ENCODE measurements at regions not wholly inside any gene's neighbourhood (a gene's known extent, or its start where the extent isn't known, plus 50 kb on each side); places are given as distances from the start of the nearest gene placed in this dataset.

GRCh38 chr1:114286960-114287359, 133.3 kb upstream of the SYT6 start:
- WGBS: 96% methylated on average over 3 of the region's 3 CpGs
- Histone ChIP-seq H3K36me3 (ENCODE audit: control insufficient read depth in 2 of 2, insufficient read depth in 2 of 2, low read length in 1 of 2) (no peaks in the 10 kb centered on the region), H3K9me3 (ENCODE audit: control insufficient read depth in 2 of 2, insufficient read depth in 1 of 2, low read length in 1 of 2) (no peaks in the 10 kb centered on the region), H3K4me1 (ENCODE audit: control insufficient read depth in 2 of 2, insufficient read depth in 2 of 2, low read length in 2 of 2) (no peaks in the 10 kb centered on the region), H3K4me3 (ENCODE audit: low read length in 2 of 2) (no peak overlapping the region), H3K27me3 (ENCODE audit: control insufficient read depth in 2 of 2, insufficient read depth in 1 of 2, low read length in 1 of 2) (no peaks in the 10 kb centered on the region), H3K27ac (ENCODE audit: low read depth in 1 of 2, low read length in 1 of 2) (no peak overlapping the region)
- DNase-seq (ENCODE audit: low read depth in 6 of 9, low spot score in 9 of 9): no peak

- H3K36me3 ChIP-seq (ENCODE audit: control insufficient read depth in 2 of 2, insufficient read depth in 2 of 2, low read length in 1 of 2): no peaks in the 10 kb centered on the region
- no peaks in the 10 kb centered on the region for H3K9me3 ChIP-seq (ENCODE audit: control insufficient read depth in 2 of 2, insufficient read depth in 1 of 2, low read length in 1 of 2)
- no peak for DNase-seq (ENCODE audit: low read depth in 6 of 9, low spot score in 9 of 9)
- H3K27me3 ChIP-seq (ENCODE audit: control insufficient read depth in 2 of 2, insufficient read depth in 1 of 2, low read length in 1 of 2): no peaks in the 10 kb centered on the region
- 90% methylated on average over 1 of the region's 1 CpG for WGBS
- H3K27ac ChIP-seq (ENCODE audit: low read depth in 1 of 2, low read length in 1 of 2): no peak overlapping the region
- no peak overlapping the region for H3K4me3 ChIP-seq (ENCODE audit: low read length in 2 of 2)
- no peaks in the 10 kb centered on the region for H3K4me1 ChIP-seq (ENCODE audit: control insufficient read depth in 2 of 2, insufficient read depth in 2 of 2, low read length in 2 of 2)
Measured at GRCh38 chr1:114286179-114286578, 132.5 kb upstream of the SYT6 start.

- no peaks in the 10 kb centered on the region for H3K4me1 ChIP-seq (ENCODE audit: control insufficient read depth in 2 of 2, insufficient read depth in 2 of 2, low read length in 2 of 2)
- 43% methylated on average over 7 of the region's 7 CpGs for WGBS
- H3K9me3 ChIP-seq (ENCODE audit: control insufficient read depth in 2 of 2, insufficient read depth in 1 of 2, low read length in 1 of 2): no peaks in the 10 kb centered on the region
- no peaks in the 10 kb centered on the region for H3K36me3 ChIP-seq (ENCODE audit: control insufficient read depth in 2 of 2, insufficient read depth in 2 of 2, low read length in 1 of 2)
- H3K27ac ChIP-seq (ENCODE audit: low read depth in 1 of 2, low read length in 1 of 2): no peak overlapping the region
- H3K4me3 ChIP-seq (ENCODE audit: low read length in 2 of 2): no peak overlapping the region
- no peaks in the 10 kb centered on the region for H3K27me3 ChIP-seq (ENCODE audit: control insufficient read depth in 2 of 2, insufficient read depth in 1 of 2, low read length in 1 of 2)
- DNase-seq (ENCODE audit: low read depth in 6 of 9, low spot score in 9 of 9): peak; percentile 65 to 92 (median 79)
Measured at GRCh38 chr1:114282751-114283403, 129.2 kb upstream of the SYT6 start.

GRCh38 chr1:114278911-114279310, 125.2 kb upstream of the SYT6 start:
- H3K27ac ChIP-seq (ENCODE audit: low read depth in 1 of 2, low read length in 1 of 2): no peak overlapping the region
- no peaks in the 10 kb centered on the region for H3K36me3 ChIP-seq (ENCODE audit: control insufficient read depth in 2 of 2, insufficient read depth in 2 of 2, low read length in 1 of 2)
- no peaks in the 10 kb centered on the region for H3K9me3 ChIP-seq (ENCODE audit: control insufficient read depth in 2 of 2, insufficient read depth in 1 of 2, low read length in 1 of 2)
- no peak overlapping the region for H3K4me3 ChIP-seq (ENCODE audit: low read length in 2 of 2)
- H3K27me3 ChIP-seq (ENCODE audit: control insufficient read depth in 2 of 2, insufficient read depth in 1 of 2, low read length in 1 of 2): no peaks in the 10 kb centered on the region
- 97% methylated on average over 3 of the region's 3 CpGs for WGBS
- no peaks in the 10 kb centered on the region for H3K4me1 ChIP-seq (ENCODE audit: control insufficient read depth in 2 of 2, insufficient read depth in 2 of 2, low read length in 2 of 2)
- DNase-seq (ENCODE audit: low read depth in 6 of 9, low spot score in 9 of 9): no peak

GRCh38 chr1:114278430-114278829, 124.8 kb upstream of the SYT6 start:
- H3K36me3 ChIP-seq (ENCODE audit: control insufficient read depth in 2 of 2, insufficient read depth in 2 of 2, low read length in 1 of 2): no peaks in the 10 kb centered on the region
- H3K27ac ChIP-seq (ENCODE audit: low read depth in 1 of 2, low read length in 1 of 2): no peak overlapping the region
- DNase-seq (ENCODE audit: low read depth in 6 of 9, low spot score in 9 of 9): no peak
- no peaks in the 10 kb centered on the region for H3K4me1 ChIP-seq (ENCODE audit: control insufficient read depth in 2 of 2, insufficient read depth in 2 of 2, low read length in 2 of 2)
- H3K27me3 ChIP-seq (ENCODE audit: control insufficient read depth in 2 of 2, insufficient read depth in 1 of 2, low read length in 1 of 2): no peaks in the 10 kb centered on the region
- H3K4me3 ChIP-seq (ENCODE audit: low read length in 2 of 2): no peak overlapping the region
- no peaks in the 10 kb centered on the region for H3K9me3 ChIP-seq (ENCODE audit: control insufficient read depth in 2 of 2, insufficient read depth in 1 of 2, low read length in 1 of 2)

GRCh38 chr1:114274621-114275317, 121.1 kb upstream of the SYT6 start:
- H3K9me3 ChIP-seq (ENCODE audit: control insufficient read depth in 2 of 2, insufficient read depth in 1 of 2, low read length in 1 of 2): no peaks in the 10 kb centered on the region
- no peak overlapping the region for H3K27ac ChIP-seq (ENCODE audit: low read depth in 1 of 2, low read length in 1 of 2)
- no peak for DNase-seq (ENCODE audit: low read depth in 6 of 9, low spot score in 9 of 9)
- H3K4me1 ChIP-seq (ENCODE audit: control insufficient read depth in 2 of 2, insufficient read depth in 2 of 2, low read length in 2 of 2): no peaks in the 10 kb centered on the region
- WGBS: 83% methylated on average over 5 of the region's 5 CpGs
- no peak overlapping the region for H3K4me3 ChIP-seq (ENCODE audit: low read length in 2 of 2)
- H3K27me3 ChIP-seq (ENCODE audit: control insufficient read depth in 2 of 2, insufficient read depth in 1 of 2, low read length in 1 of 2): no peaks in the 10 kb centered on the region
- H3K36me3 ChIP-seq (ENCODE audit: control insufficient read depth in 2 of 2, insufficient read depth in 2 of 2, low read length in 1 of 2): no peaks in the 10 kb centered on the region

GRCh38 chr1:114272593-114272992, 118.9 kb upstream of the SYT6 start:
- no peaks in the 10 kb centered on the region for H3K9me3 ChIP-seq (ENCODE audit: control insufficient read depth in 2 of 2, insufficient read depth in 1 of 2, low read length in 1 of 2)
- H3K36me3 ChIP-seq (ENCODE audit: control insufficient read depth in 2 of 2, insufficient read depth in 2 of 2, low read length in 1 of 2): no peaks in the 10 kb centered on the region
- H3K4me3 ChIP-seq (ENCODE audit: low read length in 2 of 2): no peak overlapping the region
- no peak for DNase-seq (ENCODE audit: low read depth in 6 of 9, low spot score in 9 of 9)
- H3K27me3 ChIP-seq (ENCODE audit: control insufficient read depth in 2 of 2, insufficient read depth in 1 of 2, low read length in 1 of 2): no peaks in the 10 kb centered on the region
- no peak overlapping the region for H3K27ac ChIP-seq (ENCODE audit: low read depth in 1 of 2, low read length in 1 of 2)
- H3K4me1 ChIP-seq (ENCODE audit: control insufficient read depth in 2 of 2, insufficient read depth in 2 of 2, low read length in 2 of 2): no peaks in the 10 kb centered on the region
- 94% methylated on average over 3 of the region's 3 CpGs for WGBS

- no peak overlapping the region for H3K4me3 ChIP-seq (ENCODE audit: low read length in 2 of 2)
- no peak overlapping the region for H3K27ac ChIP-seq (ENCODE audit: low read depth in 1 of 2, low read length in 1 of 2)
- no peaks in the 10 kb centered on the region for H3K36me3 ChIP-seq (ENCODE audit: control insufficient read depth in 2 of 2, insufficient read depth in 2 of 2, low read length in 1 of 2)
- H3K27me3 ChIP-seq (ENCODE audit: control insufficient read depth in 2 of 2, insufficient read depth in 1 of 2, low read length in 1 of 2): no peaks in the 10 kb centered on the region
- no peaks in the 10 kb centered on the region for H3K4me1 ChIP-seq (ENCODE audit: control insufficient read depth in 2 of 2, insufficient read depth in 2 of 2, low read length in 2 of 2)
- WGBS: over 99% methylated on average over 2 of the region's 2 CpGs
- no peaks in the 10 kb centered on the region for H3K9me3 ChIP-seq (ENCODE audit: control insufficient read depth in 2 of 2, insufficient read depth in 1 of 2, low read length in 1 of 2)
- no peak for DNase-seq (ENCODE audit: low read depth in 6 of 9, low spot score in 9 of 9)
Measured at GRCh38 chr1:114270718-114271117, 117.0 kb upstream of the SYT6 start.

GRCh38 chr1:114270282-114270681, 116.6 kb upstream of the SYT6 start:
- Histone ChIP-seq H3K4me1 (ENCODE audit: control insufficient read depth in 2 of 2, insufficient read depth in 2 of 2, low read length in 2 of 2) (no peaks in the 10 kb centered on the region), H3K36me3 (ENCODE audit: control insufficient read depth in 2 of 2, insufficient read depth in 2 of 2, low read length in 1 of 2) (no peaks in the 10 kb centered on the region), H3K27me3 (ENCODE audit: control insufficient read depth in 2 of 2, insufficient read depth in 1 of 2, low read length in 1 of 2) (peaks cover 0 to under 1% of the 10 kb centered on the region in 2 donors), H3K4me3 (ENCODE audit: low read length in 2 of 2) (no peak overlapping the region), H3K27ac (ENCODE audit: low read depth in 1 of 2, low read length in 1 of 2) (no peak overlapping the region), H3K9me3 (ENCODE audit: control insufficient read depth in 2 of 2, insufficient read depth in 1 of 2, low read length in 1 of 2) (no peaks in the 10 kb centered on the region)
- DNase-seq (ENCODE audit: low read depth in 6 of 9, low spot score in 9 of 9): no peak
- WGBS: 96% methylated on average over 2 of the region's 2 CpGs
